Fibroblast of peridontal ligament (primary cell): ENCODE measurements at regions not wholly inside any gene's neighbourhood (a gene's known extent, or its start where the extent isn't known, plus 50 kb on each side); places are given as distances from the start of the nearest gene placed in this dataset.
A peak's percentile ranks its signal among the peaks of the same experiment; 100 is the strongest.
"Not testable (repeated sequence)": the region's sequence is repeated elsewhere in the genome, so short reads cannot be mapped to it uniquely, and the experiment has no call there.

Experiments
- DNase-seq: peaks from one replicate; pipeline ENCODE4 v3.0.0-alpha.2; 2010; ENCODE audit errors: extremely low read depth

- DNase-seq = no peak
These were observed 395.9 kb upstream of the ZNF717 start for GRCh38 chr3:76181213-76181612.

- no peak for DNase-seq
These were observed 412.7 kb upstream of the ZNF717 start for GRCh38 chr3:76198086-76198485.

GRCh38 chr3:76199382-76199781 is 414.0 kb upstream of the ZNF717 start:
- DNase-seq = no peak

GRCh38 chr3:76203578-76203977 is 418.2 kb upstream of the ZNF717 start:
- DNase-seq = no peak

DNA sequence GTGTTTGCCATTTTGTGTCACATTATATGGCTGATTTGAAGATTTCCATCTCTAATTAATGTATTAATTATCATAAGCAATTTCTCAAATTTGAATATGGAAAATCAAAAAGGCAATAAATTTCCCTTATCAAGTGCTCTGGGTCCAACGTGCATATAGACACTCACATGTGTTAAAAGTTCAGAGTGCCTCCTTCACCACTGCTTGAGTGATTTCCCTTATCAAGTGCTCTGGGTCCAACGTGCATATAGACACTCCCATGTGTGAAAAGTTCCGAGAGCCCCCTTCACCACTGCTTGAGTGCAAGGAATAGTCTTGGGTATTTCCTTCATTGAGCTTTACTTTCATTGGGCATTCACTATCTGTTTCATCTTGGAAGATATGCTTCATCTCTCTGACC is 421.0 kb upstream of the ZNF717 start:
- DNase-seq = no peak

- no peak for DNase-seq
These were observed 427.3 kb upstream of the ZNF717 start for GRCh38 chr3:76212679-76213078.

GRCh38 chr3:76222201-76222600 is 436.9 kb upstream of the ZNF717 start:
- DNase-seq = no peak

DNA sequence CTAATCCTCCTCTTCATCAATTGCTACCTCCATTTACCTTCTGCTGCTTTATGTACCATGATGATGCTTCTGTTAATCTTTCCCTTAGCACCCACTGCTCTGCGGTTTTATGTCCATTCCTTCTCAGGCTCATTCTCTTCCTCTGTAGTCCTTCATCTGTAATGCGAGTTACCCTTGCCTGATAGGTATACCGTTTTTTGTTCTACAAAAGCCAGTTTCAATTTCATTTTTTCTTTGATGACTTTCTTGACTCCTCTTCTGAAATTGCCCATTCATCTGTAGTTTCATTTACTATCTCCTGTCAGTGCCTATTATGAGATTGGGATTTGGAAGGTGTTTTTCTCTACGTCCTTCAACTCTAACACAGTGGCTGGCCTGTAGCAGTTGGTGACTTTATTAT is 445.9 kb upstream of the ZNF717 start:
- DNase-seq = no peak

DNA sequence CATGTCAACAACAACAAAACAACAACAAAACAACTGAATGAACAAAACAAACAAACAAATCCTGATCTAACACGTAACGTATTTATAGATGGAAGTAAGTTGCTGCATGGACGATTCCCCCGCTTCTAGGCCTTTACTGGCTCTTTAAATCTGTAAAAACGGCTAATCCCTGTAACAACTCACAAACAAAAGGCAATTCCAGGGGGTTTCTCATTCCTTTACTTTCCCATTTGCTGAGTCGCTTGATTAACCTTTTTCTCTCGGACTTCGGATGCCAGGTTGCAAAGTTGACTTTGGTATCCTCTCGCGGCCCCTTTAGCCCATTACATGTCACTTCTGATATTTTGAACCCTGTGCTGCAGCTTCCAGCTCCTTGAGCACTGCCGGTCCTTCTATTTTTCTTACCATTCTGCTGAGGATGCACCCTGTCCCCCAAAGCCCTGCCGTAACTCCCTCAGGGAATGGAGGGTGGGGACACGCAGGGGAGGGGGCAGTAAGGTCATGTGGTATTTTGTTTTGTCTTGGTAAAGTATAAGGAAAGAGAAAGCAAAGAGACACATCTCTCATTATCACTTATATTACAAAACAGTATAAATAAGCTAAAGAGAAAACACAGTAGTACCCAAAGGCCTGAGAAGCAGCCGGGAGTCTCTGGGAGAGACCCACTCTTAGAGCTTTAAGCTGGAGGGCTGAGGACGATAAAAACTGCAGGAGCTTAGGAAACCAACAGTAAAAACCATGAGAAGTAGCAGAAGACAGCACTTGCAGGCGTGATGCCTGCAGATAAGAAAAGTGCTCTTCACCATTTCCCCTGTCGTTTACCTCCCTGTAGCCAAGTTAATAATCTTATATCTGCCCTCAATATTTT is 457.8 kb upstream of the ZNF717 start:
- DNase-seq = no peak

DNA sequence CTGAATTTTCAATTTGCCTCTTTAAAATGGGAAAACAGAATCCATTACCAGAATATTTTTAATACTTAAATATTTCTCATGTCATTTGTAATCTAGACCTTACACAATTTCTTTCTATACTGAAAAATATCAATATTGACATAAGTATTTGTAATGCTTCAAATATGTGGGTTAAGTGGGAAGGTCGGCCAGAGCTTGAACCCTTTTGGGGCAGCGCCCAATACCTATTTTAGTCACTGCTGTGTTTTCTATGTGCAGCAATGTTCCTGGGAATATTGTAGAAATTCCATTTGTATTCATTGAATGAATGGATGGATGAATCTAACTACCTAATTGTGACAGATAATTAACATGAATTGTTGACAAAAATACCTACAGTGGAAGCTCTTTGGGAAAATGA is 459.7 kb upstream of the ZNF717 start:
- DNase-seq = no peak

DNA sequence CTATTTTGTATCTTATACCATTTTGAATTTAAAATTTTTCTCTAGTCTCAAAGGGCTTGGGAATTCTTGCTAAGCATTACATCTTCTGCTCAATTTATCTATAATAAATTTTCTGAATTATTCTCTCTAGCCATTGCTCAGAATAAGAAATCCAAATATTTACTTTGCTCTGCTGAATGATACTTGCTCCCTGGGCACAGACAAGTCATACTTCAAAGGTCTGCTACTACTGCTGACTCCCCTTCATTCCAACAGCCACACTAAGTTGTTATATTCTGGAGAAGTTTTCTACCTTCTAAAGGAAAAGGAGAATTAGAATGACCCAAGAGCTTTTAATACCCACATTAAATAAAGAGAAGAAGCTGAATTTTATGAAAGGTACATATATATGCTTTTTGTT is 460.3 kb upstream of the ZNF717 start:
- no peak for DNase-seq

DNA sequence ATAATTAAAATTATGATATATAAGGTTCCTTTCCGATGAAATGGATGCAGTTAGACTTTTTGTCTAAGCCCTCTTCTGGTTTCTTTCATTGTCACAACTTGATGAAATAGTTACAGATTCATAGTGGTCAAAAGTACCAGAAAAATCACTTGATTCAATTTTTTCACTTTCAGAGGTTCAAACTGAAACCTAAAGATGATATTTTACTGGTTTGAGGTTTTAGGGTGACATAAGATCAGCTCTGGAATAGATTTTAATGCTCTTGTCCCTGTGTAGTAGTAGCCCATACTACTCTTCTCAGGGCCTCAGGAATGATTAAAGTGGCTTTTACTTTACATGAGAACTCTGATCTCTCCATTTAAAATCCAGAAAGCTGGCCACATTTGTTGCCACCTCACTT is 479.1 kb upstream of the ZNF717 start:
- no peak for DNase-seq

GRCh38 chr3:76264911-76265310 is 479.6 kb upstream of the ZNF717 start:
- DNase-seq = no peak

- DNase-seq = no peak
These were observed 481.2 kb upstream of the ZNF717 start for GRCh38 chr3:76266511-76266910.

DNA sequence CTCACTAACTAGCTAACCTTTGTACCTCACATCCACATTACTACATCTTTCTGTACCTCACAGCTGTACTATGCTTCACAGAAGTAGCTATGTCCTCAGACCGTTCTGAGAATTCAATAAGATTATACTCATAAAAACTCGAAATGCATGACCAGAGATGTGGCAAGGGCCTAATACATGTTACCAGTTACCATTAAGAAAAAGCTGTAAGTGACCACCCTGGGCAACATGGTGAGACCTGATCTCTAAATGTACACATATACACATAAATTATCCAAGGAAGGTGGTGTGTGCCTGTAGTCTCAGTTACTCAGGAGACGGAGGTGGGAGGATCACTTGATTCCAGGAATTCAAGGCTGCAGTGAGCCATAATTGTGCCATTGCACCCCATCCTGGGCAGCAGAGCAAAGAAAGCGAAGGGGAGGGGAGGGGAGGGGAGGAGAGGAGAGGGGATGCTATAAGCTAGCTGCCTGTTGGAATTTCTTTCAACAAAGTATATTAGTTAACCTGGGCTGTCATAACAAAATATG is 482.6 kb upstream of the ZNF717 start:
- no peak for DNase-seq

GRCh38 chr3:76293856-76294255 is 508.5 kb upstream of the ZNF717 start:
- no peak for DNase-seq

- no peak for DNase-seq
These were observed 515.4 kb upstream of the ZNF717 start for GRCh38 chr3:76300746-76301145.

- DNase-seq = no peak
These were observed 522.2 kb upstream of the ZNF717 start for GRCh38 chr3:76307556-76307955.

DNA sequence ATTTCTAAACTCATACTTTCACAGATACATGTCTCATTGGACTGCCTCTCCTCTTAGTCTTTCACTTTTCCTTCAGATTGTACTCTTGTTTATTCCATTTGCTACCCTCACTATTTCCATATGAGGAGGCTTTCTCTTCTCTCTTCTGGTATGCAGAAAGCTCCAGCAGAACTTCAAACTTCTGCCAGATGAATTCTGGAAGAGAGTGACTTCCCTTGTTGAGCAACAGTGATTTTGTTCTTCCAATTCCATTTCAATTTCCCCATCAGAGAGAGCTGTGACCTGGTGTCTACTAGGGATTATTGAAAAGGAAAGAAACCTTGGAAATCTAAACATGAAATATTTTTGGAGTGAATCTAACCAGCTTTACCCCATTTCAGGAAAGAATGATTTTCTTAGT is 523.2 kb upstream of the ZNF717 start:
- peak; percentile 59 for DNase-seq

- no peak for DNase-seq
These were observed 524.7 kb upstream of the ZNF717 start for GRCh38 chr3:76310089-76310488.

DNA sequence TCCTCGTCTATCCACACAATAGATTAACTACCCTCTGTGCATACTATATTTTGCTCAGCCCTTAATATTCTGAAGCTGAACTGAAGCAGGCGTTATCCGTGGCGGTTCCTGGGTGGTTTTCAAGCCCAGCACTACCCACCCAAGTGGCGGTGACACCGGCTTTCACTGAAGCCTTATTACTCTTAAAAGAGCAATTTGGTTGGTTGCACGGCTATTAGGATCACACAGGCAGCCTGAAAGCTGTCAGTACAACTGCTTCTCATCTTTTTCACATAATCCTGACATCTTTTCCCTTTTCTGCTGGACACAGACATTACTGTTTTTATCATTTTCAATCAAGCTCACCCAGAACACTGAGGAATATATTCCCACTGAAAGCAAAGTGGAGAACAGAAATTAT is 525.3 kb upstream of the ZNF717 start:
- DNase-seq = no peak

DNA sequence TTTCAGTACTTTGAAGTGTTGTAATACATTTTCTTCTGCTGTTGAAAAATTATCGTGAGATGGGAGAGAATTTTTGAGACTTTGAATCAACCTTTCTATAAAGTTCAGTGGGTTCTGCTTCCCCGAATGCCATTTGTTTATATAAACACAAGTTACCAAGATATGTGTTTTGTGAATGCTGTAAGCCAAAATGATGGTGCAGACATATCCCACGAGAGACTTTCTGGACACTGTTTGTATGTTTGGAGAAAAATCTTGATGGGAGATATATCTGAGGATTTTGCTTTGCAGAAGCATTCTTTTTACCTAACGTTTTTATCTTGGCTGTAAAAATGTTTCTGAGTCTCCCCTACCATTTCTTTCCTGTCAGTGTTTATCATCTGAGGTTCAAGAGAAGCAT is 526.6 kb upstream of the ZNF717 start:
- DNase-seq = no peak

GRCh38 chr3:76315906-76316305 is 530.6 kb upstream of the ZNF717 start:
- not testable (repeated sequence) for DNase-seq

GRCh38 chr3:76321614-76322013 is 536.3 kb upstream of the ZNF717 start:
- DNase-seq = no peak
